PC-9 (cell line): ENCODE measurements at regions not wholly inside any gene's neighbourhood (a gene's known extent, or its start where the extent isn't known, plus 50 kb on each side); places are given as distances from the start of the nearest gene placed in this dataset.

Source experiments
- BruUV-seq: library from RNA; stranded (reverse); fragments of 400-500 nt; replicated peaks from 2 replicates; lab custom pipeline; 2021; lab: Mats Ljungman, UMichigan
- CTCF ChIA-PET: fragments of 300-600 bp; sonication (Branson Sonifier 250); formaldehyde crosslinking; loops from one replicate; lab custom pipeline; 2022; ENCODE audit warnings: antibody characterized with exemption; lab: Charles Lee
- POLR2A ChIA-PET: fragments of 300-600 bp; sonication (Branson Sonifier 250); formaldehyde crosslinking; loops from one replicate; lab custom pipeline; 2022; ENCODE audit warnings: antibody characterized with exemption; ENCODE audit not compliant: unreplicated experiment; lab: Charles Lee
- DNase-seq, 2 experiments: peaks; one replicate each; pipeline versions ENCODE4 v3.0.0 to v3.0.0-alpha.2; 2015 to 2022; ENCODE audit warnings: mixed read lengths in 1 of 2
- H2AFZ ChIP-seq: fragments of 200-600 bp; sonication (generic); 2 replicates; pipeline ENCODE4 v1.8.1; 2017; ENCODE audit warnings: antibody characterized with exemption
- H3F3A ChIP-seq: fragments of 200-600 bp; sonication (generic); 2 replicates; pipeline ENCODE4 v1.8.1; 2017; ENCODE audit warnings: antibody characterized with exemption, mild to moderate bottlenecking, low read depth; ENCODE audit not compliant: insufficient read depth
- H3K27ac ChIP-seq: fragments of 200-600 bp; sonication (generic); 2 replicates; pipeline ENCODE4 v1.6.1; 2016; ENCODE audit warnings: mixed run types
- H3K27me3 ChIP-seq: fragments of 200-600 bp; sonication (generic); 2 replicates; pipeline ENCODE4 v1.6.1; 2016; ENCODE audit warnings: low read depth, mixed run types; ENCODE audit not compliant: insufficient read depth
- H3K36me3 ChIP-seq: fragments of 200-600 bp; sonication (generic); 2 replicates; pipeline ENCODE4 v1.6.1; 2016; ENCODE audit warnings: low read depth, mixed run types
- H3K4me1 ChIP-seq: fragments of 200-600 bp; sonication (generic); replicated peaks from 2 replicates; pipeline ENCODE4 v1.6.1; 2016; ENCODE audit warnings: mixed run types; ENCODE audit not compliant: insufficient read depth
- H3K4me2 ChIP-seq: fragments of 200-600 bp; sonication (generic); 2 replicates; pipeline ENCODE4 v1.6.1; 2017; ENCODE audit warnings: mixed run types
- H3K4me3 ChIP-seq: fragments of 200-600 bp; sonication (generic); 2 replicates; pipeline ENCODE4 v1.6.1; 2016; ENCODE audit warnings: mixed run types
- H3K79me2 ChIP-seq: fragments of 200-600 bp; sonication (generic); 2 replicates; pipeline ENCODE4 v1.6.1; 2017; ENCODE audit warnings: low read depth, mixed run types
- H3K9me2 ChIP-seq: fragments of 200-600 bp; sonication (generic); 2 replicates; pipeline ENCODE4 v1.8.1; 2017; ENCODE audit warnings: mild to moderate bottlenecking; ENCODE audit not compliant: insufficient read depth
- H3K9me3 ChIP-seq: fragments of 200-600 bp; sonication (generic); 2 replicates; pipeline ENCODE4 v1.8.1; 2016; ENCODE audit warnings: low read depth; ENCODE audit not compliant: insufficient read depth
- H4K20me1 ChIP-seq: fragments of 200-600 bp; sonication (generic); 2 replicates; pipeline ENCODE4 v1.8.1; 2017; ENCODE audit not compliant: insufficient read depth
- EZH2 ChIP-seq: fragments of 200-600 bp; sonication (generic); IDR thresholded peaks from 2 replicates; pipeline ENCODE4 v1.8.0; 2017; ENCODE audit warnings: antibody characterized with exemption, low read depth
- intact Hi-C: fragments of 100-400 bp; cut with micrococcal nuclease; formaldehyde crosslinking; loops from one replicate; pipeline ENCODE4 v1.10.0; 2022; ENCODE audit not compliant: unreplicated experiment
- TF ChIP-seq, protein P1 (sequence below): fragments of 200-600 bp; sonication (generic); conservative IDR thresholded peaks from 2 replicates; pipeline ENCODE4 v1.6.1; 2017; ENCODE audit warnings: mixed run types, antibody characterized with exemption, mild to moderate bottlenecking, moderate library complexity

DNA sequence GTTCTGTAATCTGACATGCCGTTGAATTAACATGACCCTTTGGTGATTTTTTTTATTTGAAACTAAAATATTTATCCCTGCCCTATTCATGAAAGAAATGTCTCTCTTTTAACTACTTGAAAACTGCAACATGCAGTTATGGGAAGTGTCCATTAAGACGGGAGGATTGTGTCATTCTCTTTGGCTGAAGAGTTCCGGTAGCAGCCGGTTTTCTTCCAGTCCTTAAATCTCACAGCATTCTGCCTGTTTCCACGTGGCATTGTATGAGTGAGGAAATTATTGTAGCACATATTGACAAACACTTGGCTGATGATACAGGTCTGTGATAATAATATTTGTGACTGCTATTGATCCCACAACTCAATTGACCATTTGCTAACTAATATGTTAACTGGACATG is 509.6 kb upstream of the POU3F3 start:
- Histone ChIP-seq H3K9me3 (no peaks in the 10 kb centered on the region), H3K9me2 (no peaks in the 10 kb centered on the region), H3K36me3 (no peaks in the 10 kb centered on the region), H2AFZ (no peak overlapping the region), H3K4me1 (no peaks in the 10 kb centered on the region), H3F3A (no peaks in the 10 kb centered on the region), H3K4me2 (no peak overlapping the region), H3K79me2 (no peaks in the 10 kb centered on the region), H4K20me1 (no peaks in the 10 kb centered on the region; the same call in 1 of the 2 replicates), H3K4me3 (no peak overlapping the region), H3K27me3 (peaks cover 7% of the 10 kb centered on the region; the same call in 1 of the 2 replicates), H3K27ac (no peak overlapping the region)
- BruUV-seq: no TSS peak
- intact Hi-C loops: no loop called here
- CTCF ChIA-PET: no interaction called here
- POLR2A ChIA-PET: no interaction called here
- no peak for DNase-seq
- TF ChIP-seq, protein P1, sequence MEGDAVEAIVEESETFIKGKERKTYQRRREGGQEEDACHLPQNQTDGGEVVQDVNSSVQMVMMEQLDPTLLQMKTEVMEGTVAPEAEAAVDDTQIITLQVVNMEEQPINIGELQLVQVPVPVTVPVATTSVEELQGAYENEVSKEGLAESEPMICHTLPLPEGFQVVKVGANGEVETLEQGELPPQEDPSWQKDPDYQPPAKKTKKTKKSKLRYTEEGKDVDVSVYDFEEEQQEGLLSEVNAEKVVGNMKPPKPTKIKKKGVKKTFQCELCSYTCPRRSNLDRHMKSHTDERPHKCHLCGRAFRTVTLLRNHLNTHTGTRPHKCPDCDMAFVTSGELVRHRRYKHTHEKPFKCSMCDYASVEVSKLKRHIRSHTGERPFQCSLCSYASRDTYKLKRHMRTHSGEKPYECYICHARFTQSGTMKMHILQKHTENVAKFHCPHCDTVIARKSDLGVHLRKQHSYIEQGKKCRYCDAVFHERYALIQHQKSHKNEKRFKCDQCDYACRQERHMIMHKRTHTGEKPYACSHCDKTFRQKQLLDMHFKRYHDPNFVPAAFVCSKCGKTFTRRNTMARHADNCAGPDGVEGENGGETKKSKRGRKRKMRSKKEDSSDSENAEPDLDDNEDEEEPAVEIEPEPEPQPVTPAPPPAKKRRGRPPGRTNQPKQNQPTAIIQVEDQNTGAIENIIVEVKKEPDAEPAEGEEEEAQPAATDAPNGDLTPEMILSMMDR: no peak
- no peak for TF ChIP-seq EZH2

DNA sequence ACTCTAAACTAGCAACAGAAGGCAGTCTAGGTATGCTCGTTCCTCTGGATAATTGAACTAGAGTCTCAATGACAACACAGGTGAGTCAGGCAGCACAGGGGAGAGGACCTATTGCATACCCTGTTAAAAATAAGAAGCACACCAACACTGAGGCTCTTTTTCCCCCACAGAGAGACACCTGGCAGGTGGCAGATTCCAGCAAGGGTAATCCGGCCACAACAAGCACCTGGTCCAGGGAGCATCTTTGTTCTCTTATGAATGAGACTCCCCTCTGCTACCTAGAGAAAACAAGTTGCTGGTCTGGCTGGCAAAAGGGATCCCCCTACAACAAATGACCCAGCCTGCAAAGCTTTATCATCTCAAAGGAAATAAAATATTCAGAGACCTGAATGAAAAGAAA is 508.9 kb upstream of the POU3F3 start:
- CTCF ChIA-PET: no interaction called here
- BruUV-seq: no TSS peak
- intact Hi-C loops: no loop called here

DNA sequence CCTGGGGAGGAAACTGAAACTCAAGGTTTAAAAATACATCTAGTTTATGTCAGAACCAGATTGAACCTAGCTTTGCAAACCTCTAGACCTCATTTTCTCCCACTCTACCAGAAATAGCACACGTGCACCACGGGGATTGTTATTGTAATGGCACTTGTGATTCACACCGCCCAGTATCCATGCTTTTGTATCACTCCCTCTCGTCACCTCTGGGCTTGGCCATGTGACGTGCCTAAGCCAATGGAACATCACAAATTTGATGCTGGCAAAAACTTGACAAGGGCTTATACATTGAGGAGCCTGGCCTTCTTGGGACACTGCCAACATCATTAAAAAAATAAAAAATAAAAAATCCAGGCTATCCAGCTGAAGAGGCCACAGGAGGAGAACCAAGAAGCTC is 495.8 kb upstream of the POU3F3 start:
- no peak for TF ChIP-seq EZH2
- TF ChIP-seq, protein P1: no peak
- Histone ChIP-seq H3K27me3 (0 out of 2 replicates have a peak, but pooled peaks cover 4% of the 10 kb centered on the region), H3K9me2 (no peaks in the 10 kb centered on the region), H4K20me1 (no peaks in the 10 kb centered on the region), H3K79me2 (no peaks in the 10 kb centered on the region), H3K4me1 (no peaks in the 10 kb centered on the region), H3K27ac (no peak overlapping the region), H3K4me2 (no peak overlapping the region), H3K9me3 (no peaks in the 10 kb centered on the region), H3F3A (no peaks in the 10 kb centered on the region), H3K36me3 (no peaks in the 10 kb centered on the region), H2AFZ (no peak overlapping the region), H3K4me3 (no peak overlapping the region)
- no peak for DNase-seq
- no TSS peak for BruUV-seq
- CTCF ChIA-PET: no interaction called here
- POLR2A ChIA-PET: no interaction called here
- intact Hi-C loops: no loop called here

More for the DNA sequence above, 508.9 kb upstream of the POU3F3 start:
- Histone ChIP-seq H3K9me3 (no peaks in the 10 kb centered on the region), H3K4me1 (no peaks in the 10 kb centered on the region), H3K4me3 (no peak overlapping the region), H4K20me1 (no peaks in the 10 kb centered on the region; the same call in 1 of the 2 replicates), H3K27ac (no peak overlapping the region), H2AFZ (no peak overlapping the region), H3K36me3 (no peaks in the 10 kb centered on the region), H3K9me2 (no peaks in the 10 kb centered on the region), H3K4me2 (no peak overlapping the region), H3K79me2 (no peaks in the 10 kb centered on the region), H3K27me3 (peaks cover 7% of the 10 kb centered on the region; the same call in 1 of the 2 replicates), H3F3A (no peaks in the 10 kb centered on the region)
- POLR2A ChIA-PET: no interaction called here
- DNase-seq: no peak
- TF ChIP-seq, protein P1: no peak
- no peak for TF ChIP-seq EZH2
